Sciatic nerve (tissue), 2 donors: ENCODE measurements at regions not wholly inside any gene's neighbourhood (a gene's known extent, or its start where the extent isn't known, plus 50 kb on each side); places are given as distances from the start of the nearest gene placed in this dataset.

Experiments
- ATAC-seq: fragments of 200-7000 bp; cut with Tn5 transposase; one replicate; pipeline ENCODE4 v1.9.1; 2020; ENCODE audit warnings: mild to moderate bottlenecking, moderate library complexity
- DNase-seq: peaks from one replicate; pipeline ENCODE4 v3.0.0-alpha.2; 2020; ENCODE audit warnings: low spot score
- intact Hi-C: fragments of 100-400 bp; cut with DNase I; formaldehyde crosslinking; loops from one replicate; pipeline ENCODE4 v1.14.2; 2022
- donor health status: DM: no; HTN: no; CAD: no.
- donor health status: DM: no; HTN: no; CAD: no.

DNA sequence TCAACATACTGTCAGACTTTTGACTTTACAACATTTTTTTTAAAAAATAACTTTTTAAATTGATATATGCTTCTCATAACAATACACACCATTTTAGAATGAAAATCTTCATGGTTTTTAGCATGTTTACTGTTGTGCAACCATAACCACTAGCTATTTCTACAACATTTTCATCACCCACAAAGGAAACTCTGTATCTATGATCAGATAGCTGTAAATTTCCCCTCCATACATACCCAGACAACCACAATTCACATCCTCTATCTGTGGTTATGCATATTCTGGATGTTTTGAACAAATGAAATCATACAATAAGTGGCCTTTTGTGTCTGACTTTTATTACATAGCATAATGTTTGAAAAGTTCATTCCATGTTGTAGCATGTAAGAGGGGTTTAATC, 1666.0 kb downstream of the EFNB2 start:
- ATAC-seq (no peak), DNase-seq (no peak)
- intact Hi-C loops, result no loop called here

GRCh38 chr13:104868806-104869205, 1666.7 kb downstream of the EFNB2 start:
- intact Hi-C loops, result no loop called here
- ATAC-seq (no peak), DNase-seq (no peak)

GRCh38 chr13:104855581-104855980, 1679.9 kb downstream of the EFNB2 start:
- ATAC-seq, result no peak
- intact Hi-C loops, result loop anchor here (10.0 kb wide), 1 partner anchor 191 kb away; no protein-coding TSS in a partner anchor
- DNase-seq, result no peak

DNA sequence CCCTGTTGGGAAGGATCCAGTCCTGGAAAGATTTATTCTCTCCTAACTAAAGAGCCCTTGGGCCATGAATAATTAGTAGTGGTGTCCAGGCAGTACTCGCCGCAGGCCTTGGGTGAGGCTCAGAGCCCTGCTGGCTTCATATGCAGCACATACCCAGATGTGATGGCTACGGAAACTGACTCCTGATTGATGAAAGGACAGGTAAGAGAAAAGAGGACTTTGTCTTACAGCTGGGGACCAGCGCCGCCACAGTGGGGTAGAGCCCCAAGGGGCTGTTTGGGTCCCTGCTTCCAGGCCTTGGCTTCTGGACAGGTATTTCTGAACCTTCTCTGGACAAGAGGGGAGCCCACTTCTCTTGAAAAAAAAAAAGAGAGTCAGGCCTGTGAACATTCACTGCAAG, 1680.8 kb downstream of the EFNB2 start:
- ATAC-seq, result no peak
- no peak for DNase-seq
- intact Hi-C loops, result loop anchor here (10.0 kb wide), 1 partner anchor 190 kb away; no protein-coding TSS in a partner anchor

- no peak for ATAC-seq
- no peak for DNase-seq
- intact Hi-C loops, result loop anchor here (10.0 kb wide), 1 partner anchor 189 kb away; no protein-coding TSS in a partner anchor
These were observed 1681.5 kb downstream of the EFNB2 start for GRCh38 chr13:104854007-104854406.

DNA sequence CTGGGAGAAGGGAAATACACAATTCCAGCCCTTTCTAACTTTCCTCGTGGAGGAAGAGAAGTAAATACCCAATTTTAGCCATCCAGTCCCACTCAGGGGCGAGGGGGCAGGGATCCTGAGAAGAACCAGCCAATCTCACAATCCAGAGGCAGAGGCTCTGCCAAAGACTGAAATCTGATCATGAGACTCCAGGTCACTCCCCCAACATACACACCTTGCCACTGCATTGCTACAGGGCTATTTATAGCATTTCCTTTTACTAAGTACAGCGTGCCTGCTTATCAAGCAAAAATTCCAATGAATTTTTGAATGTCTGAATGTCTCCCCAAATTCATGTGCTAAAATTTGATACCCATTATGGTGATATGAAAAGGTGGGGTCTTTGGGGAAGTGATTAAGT, 1687.5 kb downstream of the EFNB2 start:
- DNase-seq (no peak), ATAC-seq (no peak)
- intact Hi-C loops, result no loop called here

GRCh38 chr13:104843401-104843800, 1692.1 kb downstream of the EFNB2 start:
- DNase-seq (no peak), ATAC-seq (no peak)
- intact Hi-C loops, result no loop called here

DNA sequence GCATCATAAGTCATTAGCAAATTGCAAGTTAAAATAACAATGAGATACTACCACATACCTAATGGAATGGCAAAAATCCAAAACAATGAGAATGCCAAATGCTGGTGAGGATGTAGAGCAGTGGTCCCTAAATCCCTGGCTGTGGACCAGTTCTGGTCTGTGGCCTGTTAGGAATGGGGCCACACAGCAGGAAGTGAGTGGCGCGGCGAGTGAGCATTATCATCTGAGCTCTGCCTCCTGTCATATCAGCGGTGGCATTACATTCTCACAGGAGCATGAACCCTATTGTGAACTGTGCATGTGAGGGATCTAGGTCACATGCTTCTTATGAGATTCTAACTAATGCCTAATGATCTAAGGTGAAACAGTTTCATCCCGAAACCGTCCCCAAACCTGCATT, 1694.4 kb downstream of the EFNB2 start:
- ATAC-seq, result no peak
- DNase-seq, result no peak
- intact Hi-C loops, result no loop called here

- DNase-seq (no peak), ATAC-seq (no peak)
- intact Hi-C loops, result no loop called here
These were observed 1697.7 kb downstream of the EFNB2 start for GRCh38 chr13:104837756-104838155.

- no peak for ATAC-seq
These were observed 1702.2 kb downstream of the EFNB2 start for GRCh38 chr13:104833221-104833620.

GRCh38 chr13:104832231-104832630, 1703.2 kb downstream of the EFNB2 start:
- no peak for DNase-seq
- intact Hi-C loops, result no loop called here

More at GRCh38 chr13:104833221-104833620, 1702.2 kb downstream of the EFNB2 start:
- intact Hi-C loops, result no loop called here
- DNase-seq, result no peak

GRCh38 chr13:104831831-104832230, 1703.6 kb downstream of the EFNB2 start:
- ATAC-seq, result no peak
- intact Hi-C loops, result no loop called here
- no peak for DNase-seq

More at GRCh38 chr13:104832231-104832630, 1703.2 kb downstream of the EFNB2 start:
- ATAC-seq, result no peak

GRCh38 chr13:104823709-104824108, 1711.8 kb downstream of the EFNB2 start:
- intact Hi-C loops, result no loop called here

DNA sequence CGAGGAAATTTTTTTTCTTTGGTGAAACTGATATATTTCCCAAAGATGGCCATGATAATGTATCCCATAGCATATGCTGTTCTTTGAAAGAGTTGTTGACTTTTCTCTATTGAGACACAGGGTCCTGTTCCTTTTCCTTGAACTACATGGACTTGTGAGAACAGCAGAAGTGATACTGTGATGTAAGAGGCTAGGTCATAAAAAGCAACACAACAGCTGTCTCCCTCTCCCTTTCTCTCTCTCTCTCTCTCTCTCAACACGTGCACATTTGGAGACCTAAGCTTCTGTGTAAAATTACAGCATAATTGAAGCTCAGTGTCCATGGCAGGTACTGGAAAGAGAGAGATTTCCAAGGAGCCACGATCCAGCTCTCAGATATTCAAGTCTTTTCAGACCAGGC, 1712.4 kb downstream of the EFNB2 start:
- DNase-seq (no peak), ATAC-seq (no peak)
- intact Hi-C loops, result no loop called here

More at GRCh38 chr13:104823709-104824108, 1711.8 kb downstream of the EFNB2 start:
- DNase-seq (no peak), ATAC-seq (no peak)

DNA sequence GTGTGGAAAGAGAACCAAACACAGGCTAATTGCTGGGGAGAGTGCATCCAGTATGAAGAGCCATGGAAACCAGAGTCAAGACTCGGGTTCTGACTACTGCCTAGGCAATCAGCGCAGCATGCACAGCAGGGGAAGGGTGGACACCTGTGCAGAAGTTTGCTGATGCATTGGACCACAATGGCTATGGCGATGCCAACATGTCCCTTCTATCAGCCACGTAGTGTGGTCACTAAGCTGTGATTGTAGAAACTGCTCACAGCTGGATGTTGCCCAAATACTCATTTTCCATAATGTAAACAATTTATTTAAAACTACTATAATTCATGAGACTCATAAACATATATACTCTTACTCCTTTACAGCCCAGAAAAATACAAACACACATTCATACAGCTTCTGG, 1718.2 kb downstream of the EFNB2 start:
- ATAC-seq (no peak), DNase-seq (no peak)
- intact Hi-C loops, result no loop called here

DNA sequence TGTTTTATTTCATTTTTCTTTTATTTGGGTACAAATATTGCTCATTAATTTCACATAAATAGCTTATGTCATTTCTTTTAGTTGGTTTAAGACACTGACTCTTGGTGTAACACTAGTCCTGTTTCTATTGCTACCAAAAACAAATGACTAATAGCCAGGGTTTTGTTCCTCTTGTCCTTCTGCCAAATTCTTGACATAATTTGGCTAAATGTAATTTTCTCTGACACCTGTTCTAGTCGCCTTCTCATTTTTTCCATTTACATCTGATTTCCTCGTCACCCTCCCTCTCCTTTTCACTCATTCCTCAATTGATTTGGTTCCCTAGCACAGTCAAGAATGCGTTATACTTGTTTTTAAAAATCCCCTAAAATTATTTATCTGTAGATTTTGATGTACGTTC, 1718.7 kb downstream of the EFNB2 start:
- ATAC-seq (no peak), DNase-seq (no peak)
- intact Hi-C loops, result no loop called here

DNA sequence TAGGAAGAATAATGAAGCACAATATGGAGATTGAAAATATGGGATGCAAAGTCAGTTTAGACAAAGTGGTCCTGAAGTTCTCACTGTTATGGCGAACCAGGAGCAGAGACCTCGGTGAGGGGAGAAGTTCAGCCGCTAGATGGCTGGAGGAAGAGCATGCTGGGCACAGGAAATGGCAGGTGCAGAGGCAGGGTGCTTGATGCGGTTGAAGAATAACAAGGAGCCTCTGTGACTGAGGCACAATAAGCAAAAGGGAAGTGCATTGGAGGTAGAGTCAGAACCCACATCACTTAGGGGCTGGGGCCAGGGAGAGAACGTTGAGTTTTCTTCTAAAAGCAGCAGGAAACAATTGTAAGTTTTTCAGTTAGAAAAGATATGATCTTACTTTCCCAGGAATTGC, 1725.2 kb downstream of the EFNB2 start:
- intact Hi-C loops, result no loop called here

GRCh38 chr13:104809483-104809882, 1726.0 kb downstream of the EFNB2 start:
- ATAC-seq, result no peak
- no peak for DNase-seq
- intact Hi-C loops, result no loop called here

More for the DNA sequence above, 1725.2 kb downstream of the EFNB2 start:
- DNase-seq (no peak), ATAC-seq (no peak)

DNA sequence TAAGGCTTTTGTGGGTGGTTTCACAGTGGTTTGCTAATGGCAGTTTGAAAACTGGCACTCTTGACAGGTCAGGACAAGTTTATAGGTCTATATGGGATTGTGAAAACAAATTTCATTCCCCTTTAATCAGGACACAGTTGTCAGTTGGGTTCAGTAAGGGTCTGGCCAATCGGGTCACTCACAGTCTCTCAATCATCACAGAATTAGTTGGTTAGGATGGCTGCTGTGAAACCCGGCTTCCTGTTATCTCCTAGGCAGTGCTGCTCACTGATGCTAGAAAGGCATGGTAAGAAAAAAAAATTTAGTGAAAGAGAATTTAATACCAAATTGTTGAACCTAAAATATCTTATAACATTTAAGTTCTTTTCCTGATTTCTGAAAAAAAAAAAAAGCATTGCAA, 1730.1 kb downstream of the EFNB2 start:
- ATAC-seq (no peak), DNase-seq (no peak)
- intact Hi-C loops, result no loop called here

- DNase-seq, result no peak
- no peak for ATAC-seq
- intact Hi-C loops, result no loop called here
These were observed 1732.9 kb upstream of the SLC10A2 start for GRCh38 chr13:104799152-104799551.

DNA sequence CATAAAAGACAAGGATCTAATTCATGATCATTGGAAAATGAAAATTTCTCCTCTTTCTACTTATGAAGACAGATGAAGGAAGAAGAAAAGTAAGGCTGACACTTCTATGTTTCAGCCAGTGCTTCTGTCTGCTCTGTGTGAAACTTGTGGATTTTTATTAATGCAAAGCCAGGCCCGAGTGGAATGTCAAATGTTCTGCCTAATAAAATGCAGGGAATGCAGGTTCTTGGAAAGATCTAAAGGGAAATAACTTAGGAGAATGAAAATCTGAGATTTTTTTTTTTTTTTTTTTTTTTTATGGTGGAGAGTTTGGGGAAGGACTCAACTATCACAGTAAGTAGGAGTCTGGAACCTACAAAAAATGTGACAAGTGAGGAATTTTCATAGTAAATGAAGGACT, 1732.3 kb upstream of the SLC10A2 start:
- no peak for ATAC-seq
- no peak for DNase-seq
- intact Hi-C loops, result no loop called here

DNA sequence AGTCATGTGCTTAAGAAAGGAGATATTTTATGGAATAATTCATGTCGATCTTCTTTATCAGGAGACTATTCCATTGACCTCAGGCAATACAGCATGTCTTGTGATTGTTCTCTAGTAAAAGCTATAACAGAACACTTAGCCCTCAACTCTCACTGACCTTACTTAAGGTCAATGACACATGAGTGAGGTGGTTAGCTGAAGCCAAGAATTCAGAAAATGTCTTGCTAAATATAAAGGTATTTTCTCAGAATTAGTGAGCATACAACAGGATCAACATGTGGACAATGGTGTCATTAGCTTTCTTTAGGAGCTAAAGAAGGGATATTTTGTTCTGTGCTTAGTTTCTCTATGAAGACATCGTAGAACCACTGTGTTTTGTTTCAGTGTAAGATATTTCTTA, 1730.4 kb upstream of the SLC10A2 start:
- ATAC-seq (no peak), DNase-seq (no peak)
- intact Hi-C loops, result no loop called here
